Common myeloid progenitor, CD34-positive (primary cell): ENCODE measurements at regions not wholly inside any gene's neighbourhood (a gene's known extent, or its start where the extent isn't known, plus 50 kb on each side); places are given as distances from the start of the nearest gene placed in this dataset.

Experiments used
- CTCF ChIA-PET: fragments of 350-600 bp; sonication (Branson Sonifier 250); formaldehyde crosslinking; loops from one replicate; lab custom pipeline; 2021; ENCODE audit warnings: antibody characterized with exemption; lab: Charles Lee
- POLR2A ChIA-PET: fragments of 350-600 bp; sonication (Branson Sonifier 250); formaldehyde crosslinking; loops from one replicate; lab custom pipeline; 2021; ENCODE audit warnings: antibody characterized with exemption; lab: Charles Lee
- DNase-seq, 3 donors: peaks; one replicate each; pipeline versions ENCODE4 v3.0.0 to v3.0.0-alpha.2; 2013
- H3K27ac ChIP-seq, 2 experiments: 1 replicate in 1 of 2; 2 replicates in 1 of 2; pipeline ENCODE4 v1.7.0; 2013; ENCODE audit warnings: inconsistent platforms in 2 of 2, low read length in 2 of 2, mild to moderate bottlenecking in 2 of 2, low read depth in 1 of 2, moderate library complexity in 1 of 2; ENCODE audit not compliant: severe bottlenecking in 2 of 2, insufficient read depth in 1 of 2, poor library complexity in 1 of 2
- H3K27me3 ChIP-seq, 5 experiments: replicated peaks in 2 of 5; 1 replicate in 3 of 5; 2 replicates in 2 of 5; pipeline versions ENCODE4 v1.6.1 to v1.7.0; 2013; ENCODE audit warnings: low read length in 4 of 5, mild to moderate bottlenecking in 2 of 5, moderate library complexity in 2 of 5, inconsistent platforms in 1 of 5; ENCODE audit not compliant: insufficient read depth in 5 of 5, control insufficient read depth in 4 of 5
- H3K36me3 ChIP-seq, 4 experiments: 1 replicate in 2 of 4; 2 replicates in 2 of 4; pipeline versions ENCODE4 v1.6.1 to v1.7.0; 2013; ENCODE audit warnings: low read length in 3 of 4, control low read depth in 1 of 4, mild to moderate bottlenecking in 1 of 4; ENCODE audit not compliant: control insufficient read depth in 4 of 4, insufficient read depth in 4 of 4
- H3K4me1 ChIP-seq, 4 experiments: 1 replicate in 3 of 4; 2 replicates in 1 of 4; pipeline versions ENCODE4 v1.6.1 to v1.7.1; 2013; ENCODE audit warnings: low read length in 3 of 4, mild to moderate bottlenecking in 3 of 4, control low read depth in 1 of 4, inconsistent platforms in 1 of 4, moderate library complexity in 1 of 4; ENCODE audit not compliant: control insufficient read depth in 4 of 4, insufficient read depth in 4 of 4; ENCODE audit errors: control extremely low read depth in 1 of 4
- H3K4me3 ChIP-seq, 7 experiments: 1 replicate in 4 of 7; 2 replicates in 3 of 7; pipeline versions ENCODE4 v1.5.1 to v1.7.0; 2013; ENCODE audit warnings: mild to moderate bottlenecking in 7 of 7, low read length in 6 of 7, moderate library complexity in 6 of 7, inconsistent platforms in 2 of 7, low read depth in 2 of 7, control low read depth in 1 of 7; ENCODE audit not compliant: insufficient read depth in 4 of 7, control insufficient read depth in 1 of 7; ENCODE audit errors: extremely low read depth in 1 of 7
- H3K9me3 ChIP-seq, 5 experiments: 1 replicate in 4 of 5; 2 replicates in 1 of 5; pipeline versions ENCODE4 v1.6.1 to v1.7.1; 2013; ENCODE audit warnings: low read length in 4 of 5, mild to moderate bottlenecking in 2 of 5, inconsistent platforms in 1 of 5, low read depth in 1 of 5, moderate library complexity in 1 of 5; ENCODE audit not compliant: control insufficient read depth in 4 of 5, insufficient read depth in 2 of 5; ENCODE audit errors: control extremely low read depth in 1 of 5
- whole genome bisulfite sequencing: methylation state at CpG from one replicate; pipeline ENCODE4 v1.1.5; 2013; ENCODE audit not compliant: insufficient coverage; 5-methylcytosine and 5-hydroxymethylcytosine counted together

- H3K4me3 ChIP-seq = no peak overlapping the region
- H3K27ac ChIP-seq = no peak overlapping the region
- ChIA-PET CTCF (interaction anchor here (1.3 to 1.9 kb wide), 4 partner anchors 9 to 207 kb away, joined by 3 to 10 read pairs (median 5); no protein-coding TSS in a partner anchor), POLR2A (no interaction called here)
- H3K27me3 ChIP-seq = no peaks in the 10 kb centered on the region
- no peaks in the 10 kb centered on the region for H3K36me3 ChIP-seq
- no peak for DNase-seq
- H3K4me1 ChIP-seq = no peaks in the 10 kb centered on the region
- H3K9me3 ChIP-seq = no peaks in the 10 kb centered on the region
- 93% methylated on average over 3 of the region's 3 CpGs for WGBS
Observed at GRCh38 chr4:180655886-180656285, 1587.3 kb upstream of the TENM3 start.

GRCh38 chr4:180657881-180658280 lies 1585.3 kb upstream of the TENM3 start:
- WGBS = 100% methylated on average over 4 of the region's 7 CpGs
- ChIA-PET POLR2A (no interaction called here), CTCF (interaction anchor here (1.0 kb wide), 1 partner anchor 209 kb away, joined by 3 read pairs; no protein-coding TSS in a partner anchor)
- Histone ChIP-seq H3K36me3 (no peaks in the 10 kb centered on the region), H3K4me1 (no peaks in the 10 kb centered on the region), H3K27me3 (no peaks in the 10 kb centered on the region), H3K4me3 (no peak overlapping the region), H3K27ac (no peak overlapping the region), H3K9me3 (no peaks in the 10 kb centered on the region)
- DNase-seq = no peak

GRCh38 chr4:180664766-180665368 lies 1578.3 kb upstream of the TENM3 start:
- Histone ChIP-seq H3K36me3 (no peaks in the 10 kb centered on the region), H3K27ac (no peak overlapping the region), H3K4me3 (no peak overlapping the region), H3K4me1 (no peaks in the 10 kb centered on the region), H3K9me3 (no peaks in the 10 kb centered on the region), H3K27me3 (no peaks in the 10 kb centered on the region)
- CTCF ChIA-PET = interaction anchor here (0.6 to 2.9 kb wide), 15 partner anchors 9 to 864 kb away, joined by 3 to 13 read pairs (median 3); no protein-coding TSS in a partner anchor
- peak; percentile 80 to 87 (median 84) for DNase-seq
- WGBS = 0% methylated on average over 1 of the region's 5 CpGs
- POLR2A ChIA-PET = interaction anchor here (0.7 kb wide), 1 partner anchor 866 kb away, joined by 3 read pairs; no protein-coding TSS in a partner anchor

- WGBS = no CpG with 5 or more reads among the region's 2 CpGs
- no peak for DNase-seq
- H3K9me3 ChIP-seq = no peaks in the 10 kb centered on the region
- ChIA-PET POLR2A (interaction anchor here (0.7 kb wide), 1 partner anchor 865 kb away, joined by 3 read pairs; no protein-coding TSS in a partner anchor), CTCF (interaction anchor here (0.7 to 2.9 kb wide), 12 partner anchors 9 to 863 kb away, joined by 3 to 13 read pairs (median 3); no protein-coding TSS in a partner anchor)
- no peak overlapping the region for H3K4me3 ChIP-seq
- H3K27me3 ChIP-seq = no peaks in the 10 kb centered on the region
- no peaks in the 10 kb centered on the region for H3K4me1 ChIP-seq
- no peaks in the 10 kb centered on the region for H3K36me3 ChIP-seq
- H3K27ac ChIP-seq = no peak overlapping the region
Observed at GRCh38 chr4:180665481-180665880, 1577.7 kb upstream of the TENM3 start.

GRCh38 chr4:180665994-180666824 lies 1577.0 kb upstream of the TENM3 start:
- 60% methylated on average over 1 of the region's 7 CpGs for WGBS
- DNase-seq = peak; percentile 63 to 82 (median 77)
- no peak overlapping the region for H3K4me3 ChIP-seq
- no peak overlapping the region for H3K27ac ChIP-seq
- no peaks in the 10 kb centered on the region for H3K36me3 ChIP-seq
- H3K4me1 ChIP-seq = no peaks in the 10 kb centered on the region
- ChIA-PET POLR2A (no interaction called here), CTCF (interaction anchor here (0.8 to 2.9 kb wide), 5 partner anchors 9 to 228 kb away, joined by 3 to 13 read pairs (median 3); no protein-coding TSS in a partner anchor)
- H3K27me3 ChIP-seq = no peaks in the 10 kb centered on the region
- H3K9me3 ChIP-seq = no peaks in the 10 kb centered on the region

- H3K27ac ChIP-seq = no peak overlapping the region
- no peak overlapping the region for H3K4me3 ChIP-seq
- WGBS = over 99% methylated on average over 12 of the region's 14 CpGs
- H3K27me3 ChIP-seq = no peaks in the 10 kb centered on the region
- CTCF ChIA-PET = interaction anchor here (0.6 kb wide), 2 partner anchors 81 to 363 kb away, joined by 3 to 4 read pairs; no protein-coding TSS in a partner anchor
- no peaks in the 10 kb centered on the region for H3K4me1 ChIP-seq
- no peaks in the 10 kb centered on the region for H3K36me3 ChIP-seq
- no peak for DNase-seq
- no peaks in the 10 kb centered on the region for H3K9me3 ChIP-seq
- POLR2A ChIA-PET = no interaction called here
Observed at GRCh38 chr4:180668732-180669131, 1574.5 kb upstream of the TENM3 start.
